ENCODE measurements at regions not wholly inside any gene's neighbourhood (a gene's known extent, or its start where the extent isn't known, plus 50 kb on each side); places are given as distances from the start of the nearest gene placed in this dataset.

DNA sequence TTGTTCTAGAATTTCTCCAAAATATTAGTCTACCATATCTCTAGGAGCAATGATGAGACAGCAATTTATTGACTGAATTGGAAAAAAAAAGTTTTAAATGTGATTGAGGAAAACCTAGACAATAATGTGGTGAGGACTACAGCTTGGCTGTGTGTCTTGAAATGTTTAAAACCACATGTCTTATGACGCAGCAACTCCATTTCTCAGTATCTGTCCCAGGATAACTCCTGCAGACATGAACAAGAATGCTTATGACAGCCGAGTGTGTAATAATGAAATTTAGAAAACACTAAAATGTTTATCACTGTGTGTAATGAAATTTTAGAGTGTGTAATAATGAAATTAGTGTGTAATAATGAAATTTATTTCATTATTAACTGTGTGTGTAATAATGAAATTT, 254.1 kb upstream of the DAPK1 start:
- TF ChIP-seq L3MBTL2 (conservative IDR thresholded peaks at IDR 0.05) (no peak), ARNT (IDR thresholded peaks at IDR 0.05) (no peak), FOXM1 (IDR thresholded peaks at IDR 0.05; ENCODE audit: borderline replicate concordance) (no peak), SUZ12 (IDR thresholded peaks at IDR 0.05) (no peak), CTBP1 (IDR thresholded peaks at IDR 0.05; ENCODE audit: borderline replicate concordance) (no peak), FOXK2 (IDR thresholded peaks at IDR 0.05) (no peak), SP1 (IDR thresholded peaks at IDR 0.05) (no peak), BHLHE40 (IDR thresholded peaks at IDR 0.05; ENCODE audit: borderline replicate concordance) (no peak), NFRKB (IDR thresholded peaks at IDR 0.05) (no peak), ELF4 (IDR thresholded peaks at IDR 0.05) (no peak), HDGF (IDR thresholded peaks at IDR 0.05; ENCODE audit: borderline replicate concordance) (no peak), FOXA1 (IDR thresholded peaks at IDR 0.05) (no peak)
- TF ChIP-seq, protein P1, sequence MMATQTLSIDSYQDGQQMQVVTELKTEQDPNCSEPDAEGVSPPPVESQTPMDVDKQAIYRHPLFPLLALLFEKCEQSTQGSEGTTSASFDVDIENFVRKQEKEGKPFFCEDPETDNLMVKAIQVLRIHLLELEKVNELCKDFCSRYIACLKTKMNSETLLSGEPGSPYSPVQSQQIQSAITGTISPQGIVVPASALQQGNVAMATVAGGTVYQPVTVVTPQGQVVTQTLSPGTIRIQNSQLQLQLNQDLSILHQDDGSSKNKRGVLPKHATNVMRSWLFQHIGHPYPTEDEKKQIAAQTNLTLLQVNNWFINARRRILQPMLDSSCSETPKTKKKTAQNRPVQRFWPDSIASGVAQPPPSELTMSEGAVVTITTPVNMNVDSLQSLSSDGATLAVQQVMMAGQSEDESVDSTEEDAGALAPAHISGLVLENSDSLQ (IDR thresholded peaks at IDR 0.05) = no peak
